HepG2 (cell line): ENCODE measurements at regions not wholly inside any gene's neighbourhood (a gene's known extent, or its start where the extent isn't known, plus 50 kb on each side); places are given as distances from the start of the nearest gene placed in this dataset.

Experiments used
- ATAC-seq: fragments of 200-7000 bp; cut with Tn5 transposase; 3 replicates; pipeline ENCODE4 v1.9.1; 2020; ENCODE audit warnings: mild to moderate bottlenecking, moderate library complexity
- BruUV-seq: library from RNA; stranded (reverse); fragments of 400-500 nt; replicated peaks from 2 replicates; lab custom pipeline; 2021; lab: Mats Ljungman, UMichigan
- CTCF ChIA-PET: fragments of 300-600 bp; formaldehyde crosslinking; extraction: SDS; loops from one replicate; lab custom pipeline; 2021; ENCODE audit warnings: low total read pairs, inconsistent platforms, low intra/inter-chr PET ratio; lab: Yijun Ruan, JAX
- POLR2A ChIA-PET: fragments of 350-600 bp; sonication (Branson Sonifier 250); formaldehyde crosslinking; loops from one replicate; lab custom pipeline; 2020; ENCODE audit warnings: antibody characterized with exemption, inconsistent platforms; lab: Yijun Ruan, JAX
- DNase-seq: peaks from one replicate; pipeline ENCODE4 v3.0.0-alpha.2; 2015; ENCODE audit warnings: low spot score
- FAIRE-seq: peaks from 3 replicates; lab custom pipeline; 2011; peaks lifted over from hg19 to GRCh38; lab: Jason Lieb, UNC
- H2AFZ ChIP-seq: one replicate; pipeline ENCODE4 v1.6.1; 2011; ENCODE audit warnings: low read length, inconsistent platforms
- H3K27ac ChIP-seq: fragments of 300-600 bp; 3 replicates; pipeline ENCODE4 v1.8.0; 2011; ENCODE audit warnings: mixed run types, mild to moderate bottlenecking, mixed read lengths, low read length, inconsistent platforms; ENCODE audit not compliant: insufficient read depth; ENCODE audit errors: extremely low read length
- H3K27me3 ChIP-seq, 2 experiments: fragments of 200-600 bp in 1 of 2; 2 replicates in 1 of 2; 3 replicates in 1 of 2; pipeline versions ENCODE4 v1.6.0 to v1.8.0; 2011; ENCODE audit warnings: low read length in 2 of 2, mild to moderate bottlenecking in 2 of 2, moderate library complexity in 2 of 2, inconsistent platforms in 1 of 2; ENCODE audit not compliant: insufficient read depth in 2 of 2, control insufficient read depth in 1 of 2
- H3K36me3 ChIP-seq, 2 experiments: fragments of 200-600 bp in 1 of 2; replicated peaks in 1 of 2; 2 replicates in 1 of 2; 3 replicates in 1 of 2; pipeline versions ENCODE4 v1.5.1 to v1.8.0; 2011; ENCODE audit warnings: low read length in 2 of 2, inconsistent platforms in 1 of 2; ENCODE audit not compliant: insufficient read depth in 2 of 2, control insufficient read depth in 1 of 2
- H3K4me1 ChIP-seq: 2 replicates; pipeline ENCODE4 v1.5.1; 2012; ENCODE audit warnings: low read length, inconsistent platforms; ENCODE audit not compliant: insufficient read depth
- H3K4me2 ChIP-seq: 2 replicates; pipeline ENCODE4 v1.6.0; 2011; ENCODE audit warnings: low read depth, low read length, inconsistent platforms
- H3K4me3 ChIP-seq, 3 experiments: fragments of 200-600 bp in 1 of 3; sonication (generic), shearing (Covaris generic) in 1 of 3; replicated peaks in 1 of 3; 2 replicates each; pipeline ENCODE4 v1.5.1; 2011 to 2016; ENCODE audit warnings: low read length in 3 of 3, inconsistent platforms in 2 of 3, low read depth in 2 of 3, mild to moderate bottlenecking in 2 of 3, control low read depth in 1 of 3, mixed read lengths in 1 of 3; ENCODE audit not compliant: insufficient read depth in 1 of 3
- H3K79me2 ChIP-seq: one replicate; pipeline ENCODE4 v1.6.1; 2011; ENCODE audit warnings: low read length, inconsistent platforms; ENCODE audit not compliant: insufficient read depth
- H3K9ac ChIP-seq: 2 replicates; pipeline ENCODE4 v1.6.0; 2011; ENCODE audit warnings: mild to moderate bottlenecking, low read depth, low read length, inconsistent platforms; ENCODE audit not compliant: insufficient read depth
- H3K9me3 ChIP-seq: 2 replicates; pipeline ENCODE4 v1.5.1; 2012; ENCODE audit warnings: mild to moderate bottlenecking, low read length
- H4K20me1 ChIP-seq: 2 replicates; pipeline ENCODE4 v1.6.0; 2011; ENCODE audit warnings: inconsistent platforms, mild to moderate bottlenecking, low read length, moderate library complexity; ENCODE audit not compliant: insufficient read depth
- CHD2 ChIP-seq: IDR thresholded peaks from 2 replicates; pipeline ENCODE4 v1.6.1; 2011; ENCODE audit warnings: low read depth, low read length, improper control_type of control experiment
- FOXA1 ChIP-seq, 2 experiments: fragments of 450-650 bp in 1 of 2; sonication (generic) in 1 of 2; formaldehyde crosslinking in 1 of 2; IDR thresholded peaks; 2 replicates each; pipeline versions ENCODE4 v1.4.0 to v1.6.1; 2016 to 2020; ENCODE audit warnings: missing genetic modification reagents in 1 of 2
- GTF3A ChIP-seq: sonication (generic); formaldehyde crosslinking; conservative IDR thresholded peaks from 2 replicates; pipeline ENCODE4 v1.4.0; 2020; ENCODE audit warnings: mild to moderate bottlenecking, missing genetic modification reagents
- HNF1A ChIP-seq, 2 experiments: sonication (generic) in 1 of 2; formaldehyde crosslinking in 1 of 2; IDR thresholded peaks; 2 replicates each; pipeline versions ENCODE4 v1.4.0 to v1.6.1; 2016 to 2020; ENCODE audit warnings: borderline replicate concordance in 1 of 2, low read depth in 1 of 2, mild to moderate bottlenecking in 1 of 2, missing genetic modification reagents in 1 of 2
- KDM4B ChIP-seq: sonication (generic); formaldehyde crosslinking; IDR thresholded peaks from 2 replicates; pipeline ENCODE4 v1.4.0; 2020; ENCODE audit warnings: missing genetic modification reagents
- MED8 ChIP-seq: sonication (generic); formaldehyde crosslinking; IDR thresholded peaks from 2 replicates; pipeline ENCODE4 v1.8.1; 2023; ENCODE audit warnings: mild to moderate bottlenecking, missing genetic modification reagents; ENCODE audit not compliant: insufficient replicate concordance
- MTA3 ChIP-seq: sonication (generic); formaldehyde crosslinking; IDR thresholded peaks from 2 replicates; pipeline ENCODE4 v1.4.0; 2020; ENCODE audit warnings: missing genetic modification reagents
- MXD3 ChIP-seq: IDR thresholded peaks from 2 replicates; pipeline ENCODE4 v1.6.1; 2016; ENCODE audit warnings: mild to moderate bottlenecking, missing biosample characterization, missing genetic modification reagents
- PLSCR1 ChIP-seq: sonication (generic); formaldehyde crosslinking; IDR thresholded peaks from 2 replicates; pipeline ENCODE4 v1.5.0; 2020; ENCODE audit warnings: missing genetic modification reagents, mild to moderate bottlenecking, borderline replicate concordance
- SIX1 ChIP-seq: sonication (generic); formaldehyde crosslinking; IDR thresholded peaks from 2 replicates; pipeline ENCODE4 v1.4.0; 2020; ENCODE audit warnings: missing genetic modification reagents, borderline replicate concordance
- SSRP1 ChIP-seq: IDR thresholded peaks from 2 replicates; pipeline ENCODE4 v1.6.1; 2016; ENCODE audit warnings: control low read depth
- ZBTB34 ChIP-seq: sonication (generic); formaldehyde crosslinking; IDR thresholded peaks from 2 replicates; pipeline ENCODE4 v1.8.0; 2022; ENCODE audit warnings: mild to moderate bottlenecking, missing genetic modification reagents
- ZFP82 ChIP-seq: sonication (generic); formaldehyde crosslinking; IDR thresholded peaks from 2 replicates; pipeline ENCODE4 v1.5.1; 2020; ENCODE audit warnings: mild to moderate bottlenecking, missing genetic modification reagents, borderline replicate concordance
- ZNF432 ChIP-seq: sonication (generic); formaldehyde crosslinking; IDR thresholded peaks from 2 replicates; pipeline ENCODE4 v1.5.0; 2020; ENCODE audit warnings: missing genetic modification reagents, mild to moderate bottlenecking, borderline replicate concordance
- ZNF660 ChIP-seq: sonication (generic); formaldehyde crosslinking; IDR thresholded peaks from 2 replicates; pipeline ENCODE4 v1.5.1; 2020; ENCODE audit warnings: mild to moderate bottlenecking, low read depth, missing genetic modification reagents, borderline replicate concordance
- ZNF788 ChIP-seq: sonication (generic); formaldehyde crosslinking; IDR thresholded peaks from 2 replicates; pipeline ENCODE4 v1.5.0; 2020; ENCODE audit warnings: mild to moderate bottlenecking, missing genetic modification reagents, borderline replicate concordance
- WGBS: methylation state at CpG from one replicate; pipeline ENCODE4 v1.1.6; 2017; ENCODE audit warnings: low lambda C conversion rate; 5-methylcytosine and 5-hydroxymethylcytosine counted together
- in situ Hi-C: cut with HindIII; loops from 2 replicates; pipeline ENCODE4 v1.10.0; 2017; ENCODE audit warnings: low pct_unique_long_range_greater_than_20kb; ENCODE audit not compliant: extremely low pct_ligation_motif_present
- intact Hi-C: fragments of 100-400 bp; cut with micrococcal nuclease; formaldehyde crosslinking; loops from one replicate; pipeline ENCODE4 v1.10.0; 2022; ENCODE audit not compliant: unreplicated experiment

- ATAC-seq (no peak), DNase-seq (no peak), FAIRE-seq (no peak)
- no TSS peak for BruUV-seq
- Histone ChIP-seq H4K20me1 (no peaks in the 10 kb centered on the region), H3K9me3 (no peaks in the 10 kb centered on the region), H3K4me2 (no peak overlapping the region), H3K9ac (no peak overlapping the region), H2AFZ (no peak overlapping the region), H3K27me3 (no peaks in the 10 kb centered on the region), H3K4me1 (peaks cover 11% of the 10 kb centered on the region), H3K27ac (no peak overlapping the region), H3K4me3 (no peak overlapping the region), H3K36me3 (no peaks in the 10 kb centered on the region; a peak in 1 of 5 replicates), H3K79me2 (no peaks in the 10 kb centered on the region)
- POLR2A ChIA-PET: no interaction called here
- CTCF ChIA-PET: no interaction called here
- in situ Hi-C loops (no loop called here), intact Hi-C loops (loop anchor here (5.0 kb wide), 1 partner anchor 93 kb away; no protein-coding TSS in a partner anchor)
- 84% methylated on average over 2 of the region's 2 CpGs for WGBS
- TF ChIP-seq ZBTB34: no peak
- no peak for TF ChIP-seq SSRP1
- no peak for TF ChIP-seq GTF3A (CRISPR knock-in tag)
- no peak for TF ChIP-seq HNF1A (IDR thresholded peaks at IDR 0.05; ENCODE audit: low read depth)
- TF ChIP-seq HNF1A (CRISPR knock-in tag; IDR thresholded peaks at IDR 0.05; ENCODE audit: borderline replicate concordance): no peak
- TF ChIP-seq MTA3: no peak
- TF ChIP-seq PLSCR1 (CRISPR knock-in tag): no peak
- TF ChIP-seq KDM4B (CRISPR knock-in tag): no peak
- no peak for TF ChIP-seq MXD3 (CRISPR knock-in tag)
- no peak for TF ChIP-seq FOXA1 (IDR thresholded peaks at IDR 0.05)
- TF ChIP-seq FOXA1 (CRISPR knock-in tag; IDR thresholded peaks at IDR 0.05): no peak
- no peak for TF ChIP-seq ZNF432 (CRISPR knock-in tag)
- no peak for TF ChIP-seq ZFP82
- no peak for TF ChIP-seq ZNF660
- TF ChIP-seq SIX1 (CRISPR knock-in tag): no peak
- no peak for TF ChIP-seq MED8 (CRISPR knock-in tag)
- no peak for TF ChIP-seq CHD2
- TF ChIP-seq ZNF788 (CRISPR knock-in tag): no peak
Measured at GRCh38 chr6:167049275-167049674, 50.1 kb downstream of the CEP43 start.
